HG03135 (cell line): ENCODE measurements at regions not wholly inside any gene's neighbourhood (a gene's known extent, or its start where the extent isn't known, plus 50 kb on each side); places are given as distances from the start of the nearest gene placed in this dataset.

Experiments used
- ATAC-seq: cut with Tn5 transposase; IDR thresholded peaks from one replicate; pipeline ENCODE4 v1.9.1; 2021; ENCODE audit warnings: mild to moderate bottlenecking, moderate library complexity; ENCODE audit not compliant: unreplicated experiment

GRCh38 chr13:47628666-47629065 is 372.4 kb downstream of the SUCLA2 start:
- ATAC-seq, result no peak

GRCh38 chr13:47623862-47624261 is 377.2 kb downstream of the SUCLA2 start:
- no peak for ATAC-seq

GRCh38 chr13:47621931-47622330 is 379.1 kb downstream of the SUCLA2 start:
- ATAC-seq, result no peak

GRCh38 chr13:47611664-47612288 is 389.3 kb downstream of the SUCLA2 start:
- ATAC-seq, result no peak

GRCh38 chr13:47610687-47611086 is 390.4 kb downstream of the SUCLA2 start:
- ATAC-seq, result no peak

- no peak for ATAC-seq
These were observed 397.7 kb downstream of the SUCLA2 start for GRCh38 chr13:47603365-47603764.

GRCh38 chr13:47598340-47598911 is 402.6 kb downstream of the SUCLA2 start:
- no peak for ATAC-seq

GRCh38 chr13:47594833-47595232 is 406.2 kb downstream of the SUCLA2 start:
- ATAC-seq, result no peak

- ATAC-seq, result no peak
These were observed 408.8 kb downstream of the SUCLA2 start for GRCh38 chr13:47592256-47592655.

- no peak for ATAC-seq
These were observed 412.4 kb downstream of the SUCLA2 start for GRCh38 chr13:47588676-47589075.

GRCh38 chr13:47572375-47572774 is 428.7 kb downstream of the SUCLA2 start:
- ATAC-seq, result no peak

GRCh38 chr13:47564041-47564440 is 437.0 kb downstream of the SUCLA2 start:
- no peak for ATAC-seq

- ATAC-seq, result no peak
These were observed 444.4 kb downstream of the SUCLA2 start for GRCh38 chr13:47556703-47557102.

GRCh38 chr13:47555235-47555634 is 445.8 kb downstream of the SUCLA2 start:
- no peak for ATAC-seq

GRCh38 chr13:47553329-47553977 is 447.6 kb downstream of the SUCLA2 start:
- no peak for ATAC-seq

- no peak for ATAC-seq
These were observed 451.8 kb downstream of the SUCLA2 start for GRCh38 chr13:47549219-47549752.

- ATAC-seq, result no peak
These were observed 452.7 kb downstream of the SUCLA2 start for GRCh38 chr13:47548294-47548840.

- no peak for ATAC-seq
These were observed 454.5 kb downstream of the SUCLA2 start for GRCh38 chr13:47546391-47547225.

GRCh38 chr13:47545201-47546024 is 455.7 kb downstream of the SUCLA2 start:
- no peak for ATAC-seq

- ATAC-seq, result no peak
These were observed 461.8 kb downstream of the SUCLA2 start for GRCh38 chr13:47539317-47539716.
